Esophagus (tissue), 2 donors: ENCODE measurements at regions not wholly inside any gene's neighbourhood (a gene's known extent, or its start where the extent isn't known, plus 50 kb on each side); places are given as distances from the start of the nearest gene placed in this dataset.

Source experiments
- H3K27ac ChIP-seq, 2 donors: one replicate each; pipeline ENCODE4 v1.5.1; 2013; ENCODE audit warnings: low read depth in 2 of 2, mild to moderate bottlenecking in 2 of 2, inconsistent platforms in 1 of 2, low read length in 1 of 2, moderate library complexity in 1 of 2
- H3K27me3 ChIP-seq, 2 donors: one replicate each; pipeline ENCODE4 v1.6.1; 2013; ENCODE audit warnings: low read length in 2 of 2, control low read depth in 1 of 2, mild to moderate bottlenecking in 1 of 2; ENCODE audit not compliant: insufficient read depth in 2 of 2, control insufficient read depth in 1 of 2
- H3K36me3 ChIP-seq, 2 donors: one replicate each; pipeline ENCODE4 v1.6.1; 2013; ENCODE audit warnings: low read length in 1 of 2; ENCODE audit not compliant: control insufficient read depth in 2 of 2, insufficient read depth in 2 of 2
- H3K4me1 ChIP-seq, 2 donors: one replicate each; pipeline ENCODE4 v1.6.1; 2013; ENCODE audit warnings: low read length in 1 of 2; ENCODE audit not compliant: control insufficient read depth in 2 of 2, insufficient read depth in 2 of 2
- H3K4me3 ChIP-seq, 2 donors: one replicate each; pipeline ENCODE4 v1.5.1; 2013; ENCODE audit warnings: low read length in 2 of 2, mild to moderate bottlenecking in 2 of 2, low read depth in 1 of 2, moderate library complexity in 1 of 2
- H3K9me3 ChIP-seq, 2 donors: one replicate each; pipeline ENCODE4 v1.6.1; 2013; ENCODE audit warnings: mild to moderate bottlenecking in 2 of 2, low read depth in 1 of 2, low read length in 1 of 2, moderate library complexity in 1 of 2; ENCODE audit not compliant: control insufficient read depth in 2 of 2, insufficient read depth in 1 of 2
- WGBS, 2 donors: extraction: QIAGEN DNeasy Blood & Tissue Kit; methylation state at CpG; one replicate each; pipeline ENCODE4 v1.1.7; 2013; 5-methylcytosine and 5-hydroxymethylcytosine counted together
- donor health status: healthy with polysubstance abuse.
- donor health status: Bipolar disorder and iron deficiency.

DNA sequence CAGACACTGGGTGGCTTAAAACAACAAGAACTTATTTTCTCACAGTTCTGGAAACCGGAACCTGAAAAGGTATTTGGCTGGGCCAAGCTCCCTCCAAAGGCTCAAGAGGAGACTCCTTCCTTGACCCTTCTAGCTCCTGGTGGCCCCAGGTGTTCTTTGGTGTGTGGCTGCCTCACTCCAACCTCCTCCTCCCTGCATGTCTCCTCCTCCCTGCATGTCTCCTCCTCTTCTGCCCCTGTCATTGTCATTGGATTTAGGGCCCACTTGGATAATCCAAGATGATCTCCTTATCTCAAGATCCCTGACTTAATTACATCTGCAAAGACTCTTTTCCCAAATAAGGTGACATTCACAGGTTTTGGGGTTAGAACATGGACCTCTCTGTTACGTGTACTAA lies 69.8 kb upstream of the MFGE8 start:
- 83 to 90% methylated on average over 2 of the region's 2 CpGs for WGBS, 2 donors
- Histone ChIP-seq H3K27me3 (no peaks in the 10 kb centered on the region), H3K36me3 (no peaks in the 10 kb centered on the region), H3K27ac (no peak overlapping the region), H3K9me3 (no peaks in the 10 kb centered on the region), H3K4me3 (no peak overlapping the region), H3K4me1 (no peaks in the 10 kb centered on the region)

DNA sequence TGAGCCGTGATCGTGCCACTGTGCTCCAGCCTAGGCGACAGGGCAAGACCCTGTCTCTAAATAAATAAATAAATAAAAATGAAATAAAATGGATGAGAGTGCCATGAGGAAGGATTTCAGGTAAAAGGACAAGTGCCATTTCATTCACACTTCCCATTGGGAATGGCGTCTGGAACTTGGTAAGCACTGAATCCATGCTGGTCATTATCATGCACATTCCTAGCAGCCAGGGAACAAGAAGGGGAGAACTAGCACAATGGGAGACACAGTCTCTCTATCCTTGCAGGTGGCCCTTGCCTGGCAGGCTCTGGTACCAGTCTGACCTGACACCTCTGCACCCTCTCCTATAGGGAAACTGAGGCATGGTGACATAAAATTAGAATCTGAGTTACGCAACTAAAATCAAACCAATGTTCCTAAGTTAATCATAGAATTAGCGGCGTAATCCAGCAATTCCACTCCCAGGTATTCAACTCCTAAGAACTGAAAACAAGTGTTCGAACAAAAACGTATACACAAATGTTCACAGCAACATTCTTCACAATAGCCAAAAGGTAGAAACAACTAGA lies 70.8 kb upstream of the MFGE8 start:
- no peaks in the 10 kb centered on the region for H3K36me3 ChIP-seq
- no peaks in the 10 kb centered on the region for H3K9me3 ChIP-seq
- H3K4me3 ChIP-seq: no peak overlapping the region

DNA sequence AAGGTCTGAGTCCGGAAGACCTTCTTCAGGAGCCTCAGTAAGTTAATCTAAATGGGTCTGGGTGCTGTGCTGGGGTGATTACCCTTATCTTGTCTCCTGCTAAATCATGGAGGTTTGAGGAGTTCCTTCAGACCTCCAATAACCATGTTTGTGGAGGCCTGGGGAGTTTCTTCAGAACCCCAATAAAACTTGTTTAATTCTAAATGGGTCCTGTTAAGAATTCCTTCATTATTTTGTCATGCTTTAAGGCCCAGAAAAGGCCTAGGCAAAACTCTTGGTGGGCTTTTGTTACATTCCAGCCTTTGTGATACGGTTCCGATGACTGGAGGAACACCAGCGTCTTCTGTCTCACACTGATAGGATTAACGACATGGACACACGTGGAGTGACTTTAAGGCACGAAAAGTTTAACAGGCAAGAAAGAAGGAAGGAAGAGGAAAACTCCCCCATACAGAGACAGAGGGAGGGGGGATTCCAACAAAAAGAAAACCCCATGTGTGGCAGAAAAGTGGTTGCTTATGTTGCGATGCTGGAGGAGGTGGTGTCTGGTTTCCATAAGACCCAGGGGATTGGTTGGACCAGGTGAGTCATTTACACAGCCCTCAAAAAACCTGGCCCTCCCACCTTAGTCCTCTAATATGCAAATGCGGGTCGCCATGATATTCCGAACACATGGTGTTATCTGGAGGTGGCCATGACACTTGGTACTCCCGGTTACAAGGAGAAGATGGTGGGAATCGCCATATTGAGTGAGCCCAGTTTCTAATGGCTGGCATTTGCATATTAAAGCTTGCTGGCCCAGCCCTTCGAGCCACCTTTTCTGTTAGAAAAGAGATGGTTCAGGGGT lies 72.6 kb upstream of the MFGE8 start:
- Histone ChIP-seq H3K36me3 (no peaks in the 10 kb centered on the region), H3K4me1 (no peaks in the 10 kb centered on the region), H3K27ac (no peak overlapping the region), H3K27me3 (no peaks in the 10 kb centered on the region), H3K4me3 (no peak overlapping the region), H3K9me3 (no peaks in the 10 kb centered on the region)
- 87 to 92% methylated on average over 14 of the region's 14 CpGs for whole genome bisulfite sequencing, 2 donors

More for the DNA sequence above, 70.8 kb upstream of the MFGE8 start:
- no peaks in the 10 kb centered on the region for H3K27me3 ChIP-seq
- WGBS, 2 donors: 97 to 99% methylated on average over 9 of the region's 9 CpGs
- no peak overlapping the region for H3K27ac ChIP-seq
- no peaks in the 10 kb centered on the region for H3K4me1 ChIP-seq

DNA sequence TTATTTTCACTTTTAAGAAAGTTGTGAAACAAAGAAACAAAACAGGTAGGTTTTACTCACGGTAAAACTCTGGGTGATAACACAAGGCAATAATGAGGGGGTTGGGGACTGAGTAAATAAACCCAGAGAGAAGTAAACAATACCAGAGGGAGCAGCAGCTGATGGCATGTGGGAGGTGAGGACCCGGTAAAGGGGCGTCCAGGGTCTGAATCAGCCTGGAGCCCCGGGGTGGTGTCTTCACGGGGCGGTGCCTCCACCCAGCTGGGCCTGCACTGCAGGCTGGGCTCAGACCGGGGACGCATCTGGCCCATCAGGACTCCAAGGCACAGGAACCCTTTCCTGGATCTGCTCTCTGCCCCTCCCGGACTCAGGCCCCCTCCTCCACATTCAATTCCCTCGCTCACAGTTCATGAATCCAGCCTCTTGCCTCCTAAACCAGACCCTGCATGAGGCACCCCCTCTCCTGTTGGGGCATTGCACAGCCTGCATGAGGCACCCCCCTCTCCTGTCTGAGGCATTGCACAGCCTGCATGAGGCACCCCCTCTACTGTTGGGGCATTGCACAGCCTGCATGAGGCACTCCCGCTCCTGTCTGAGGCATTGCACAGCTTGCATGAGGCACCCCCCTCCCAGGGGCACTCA lies 73.9 kb upstream of the MFGE8 start:
- Histone ChIP-seq H3K4me1 (no peaks in the 10 kb centered on the region), H3K36me3 (no peaks in the 10 kb centered on the region), H3K27me3 (no peaks in the 10 kb centered on the region), H3K4me3 (no peak overlapping the region), H3K27ac (no peak overlapping the region), H3K9me3 (no peaks in the 10 kb centered on the region)
- WGBS, 2 donors: 58 to 64% methylated on average over 11 of the region's 11 CpGs

DNA sequence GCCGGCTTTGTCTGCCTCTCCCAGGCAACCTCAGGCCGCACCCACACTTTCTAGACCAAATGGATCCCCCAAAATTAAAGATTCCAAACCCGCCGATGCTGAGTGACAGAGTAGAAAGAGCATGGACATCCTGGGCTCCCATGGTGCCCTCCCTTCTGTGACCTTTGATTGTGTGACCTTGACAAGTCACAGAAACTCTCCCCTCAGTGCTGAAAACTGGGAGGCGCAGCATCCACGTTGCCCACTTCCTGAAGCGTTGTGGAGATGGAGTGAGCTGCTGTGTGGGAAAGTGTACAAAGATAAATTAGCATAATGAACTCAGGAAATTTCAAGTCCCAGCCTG lies 74.4 kb upstream of the MFGE8 start:
- H3K4me3 ChIP-seq: no peak overlapping the region
- WGBS, 2 donors: 66 to 70% methylated on average over 7 of the region's 7 CpGs
- H3K27me3 ChIP-seq: no peaks in the 10 kb centered on the region
- H3K4me1 ChIP-seq: no peaks in the 10 kb centered on the region
- H3K27ac ChIP-seq: no peak overlapping the region
- no peaks in the 10 kb centered on the region for H3K9me3 ChIP-seq
- no peaks in the 10 kb centered on the region for H3K36me3 ChIP-seq

DNA sequence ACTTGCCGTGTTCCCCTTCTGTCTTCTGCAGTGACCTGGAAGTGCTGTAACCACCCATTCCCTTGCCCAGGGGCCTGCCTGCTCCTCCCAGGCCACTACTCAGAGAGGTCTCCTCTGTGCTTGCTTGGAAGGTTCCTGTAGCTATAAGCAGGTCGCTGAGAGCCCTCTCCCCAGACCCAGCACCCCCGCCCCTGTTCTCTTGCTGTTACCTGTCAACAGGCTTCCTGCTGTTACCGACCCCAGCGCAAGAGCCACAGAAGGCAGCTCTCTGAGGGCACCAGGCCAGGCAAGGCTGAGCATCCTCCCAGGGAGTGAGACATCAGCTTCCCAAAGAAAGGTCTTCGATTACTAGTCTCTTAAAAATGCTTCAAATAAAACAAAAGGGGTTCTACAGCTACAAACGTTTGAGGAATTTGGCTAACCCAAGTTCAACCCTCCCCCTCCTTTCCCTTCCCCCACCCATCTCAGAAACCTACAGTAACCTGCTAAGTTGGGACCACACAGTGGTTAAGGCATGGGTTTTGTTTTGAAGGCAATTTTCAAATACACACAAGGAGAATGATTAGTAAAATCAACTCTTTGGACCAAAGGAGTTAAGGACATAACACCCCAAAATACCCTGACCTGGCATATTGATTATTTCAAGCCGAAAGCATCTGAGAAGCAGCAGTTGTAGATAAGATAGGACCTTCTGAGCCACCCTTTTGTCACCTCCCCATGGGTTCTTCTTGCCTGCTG lies 74.9 kb upstream of the MFGE8 start:
- Histone ChIP-seq H3K36me3 (no peaks in the 10 kb centered on the region), H3K9me3 (no peaks in the 10 kb centered on the region), H3K4me1 (no peaks in the 10 kb centered on the region), H3K27ac (no peak overlapping the region), H3K27me3 (no peaks in the 10 kb centered on the region), H3K4me3 (no peak overlapping the region)
- WGBS, 2 donors: 46 to 55% methylated on average over 8 of the region's 8 CpGs

DNA sequence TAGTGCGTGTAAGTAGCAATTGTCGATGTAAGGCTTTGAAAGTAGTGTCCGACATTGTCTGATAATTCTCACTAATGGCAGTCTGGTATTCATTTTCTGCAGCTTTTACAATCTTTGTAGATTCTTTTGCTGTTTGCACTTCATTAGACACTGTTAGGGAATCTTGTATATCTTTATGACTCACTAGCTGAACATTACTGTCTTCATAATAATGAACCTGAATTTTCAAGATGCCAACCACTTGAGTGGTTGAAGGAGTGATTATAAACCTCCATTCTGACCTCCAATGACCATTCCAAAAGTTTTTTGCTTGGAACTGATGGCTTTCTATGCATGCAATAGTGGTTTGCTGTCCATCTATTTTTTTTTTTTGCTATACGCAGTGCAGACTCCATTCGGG lies 76.4 kb upstream of the MFGE8 start:
- no peaks in the 10 kb centered on the region for H3K4me1 ChIP-seq
- WGBS, 2 donors: 85 to 87% methylated on average over 5 of the region's 5 CpGs
- no peak overlapping the region for H3K4me3 ChIP-seq
- no peaks in the 10 kb centered on the region for H3K27me3 ChIP-seq
- no peaks in the 10 kb centered on the region for H3K36me3 ChIP-seq
- no peak overlapping the region for H3K27ac ChIP-seq
- no peaks in the 10 kb centered on the region for H3K9me3 ChIP-seq

DNA sequence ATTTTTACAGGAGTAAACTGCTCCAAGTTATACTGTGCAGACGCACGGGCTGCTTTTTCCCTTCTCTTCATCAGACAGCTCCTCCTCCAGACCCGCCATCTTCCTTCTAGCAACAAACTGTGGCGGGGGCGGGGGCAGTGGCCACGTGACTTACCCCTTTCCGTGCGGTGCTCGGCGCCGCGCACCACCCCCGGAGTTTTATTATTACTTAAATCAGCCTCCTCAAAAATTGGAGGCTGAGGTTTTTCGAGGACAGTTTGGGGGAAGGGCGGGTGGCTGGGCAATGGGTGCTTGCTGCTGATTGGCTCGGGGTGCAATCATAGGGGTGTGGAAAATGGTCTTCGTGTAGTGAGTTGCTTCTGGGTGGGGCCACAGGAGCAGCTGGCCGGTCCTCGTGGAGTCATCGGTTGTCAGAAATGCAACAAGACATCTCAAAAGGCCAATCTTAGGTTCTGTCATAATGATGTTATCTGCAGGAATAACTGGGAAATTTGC lies 77.1 kb upstream of the MFGE8 start:
- no peak overlapping the region for H3K4me3 ChIP-seq
- H3K4me1 ChIP-seq: no peaks in the 10 kb centered on the region
- WGBS, 2 donors: 89 to 90% methylated on average over 20 of the region's 20 CpGs
- no peaks in the 10 kb centered on the region for H3K36me3 ChIP-seq
- H3K27me3 ChIP-seq: no peaks in the 10 kb centered on the region
- no peaks in the 10 kb centered on the region for H3K9me3 ChIP-seq
- H3K27ac ChIP-seq: no peak overlapping the region

DNA sequence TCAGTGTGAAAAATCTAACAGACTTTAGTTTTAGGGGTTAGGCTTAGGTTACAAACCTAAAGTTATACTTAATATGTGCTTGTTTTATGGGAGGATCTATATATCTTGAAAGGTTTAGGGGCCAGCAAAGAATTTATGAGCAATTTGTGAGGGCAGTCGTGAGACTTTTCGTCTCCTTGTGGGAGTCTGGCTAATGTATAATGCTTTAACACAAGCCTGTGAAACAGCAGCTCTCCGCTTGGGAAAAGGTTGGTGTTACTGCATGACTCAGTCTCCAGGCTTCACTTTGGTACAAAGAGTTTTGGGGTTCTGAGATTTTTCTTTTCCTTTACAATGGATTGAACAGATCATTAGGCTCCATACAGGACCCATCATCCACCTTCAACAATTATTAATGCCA lies 79.0 kb upstream of the MFGE8 start:
- 89 to 95% methylated on average over 3 of the region's 3 CpGs for WGBS, 2 donors
- no peaks in the 10 kb centered on the region for H3K36me3 ChIP-seq
- H3K27ac ChIP-seq: no peak overlapping the region
- H3K27me3 ChIP-seq: no peaks in the 10 kb centered on the region
- no peaks in the 10 kb centered on the region for H3K9me3 ChIP-seq
- H3K4me3 ChIP-seq: no peak overlapping the region
- H3K4me1 ChIP-seq: no peaks in the 10 kb centered on the region
